Lung (tissue), 11 donors: ENCODE measurements at regions not wholly inside any gene's neighbourhood (a gene's known extent, or its start where the extent isn't known, plus 50 kb on each side); places are given as distances from the start of the nearest gene placed in this dataset.
A peak's percentile ranks its signal among the peaks of the same experiment; 100 is the strongest.

Source experiments
- ATAC-seq: fragments of 200-7000 bp; cut with Tn5 transposase; one replicate; pipeline ENCODE4 v1.9.1; 2020; ENCODE audit warnings: moderate number of reproducible peaks; ENCODE audit not compliant: insufficient read depth, low FRiP score
- DNase-seq, 3 donors: peaks; one replicate each; pipeline ENCODE4 v3.0.0-alpha.2; 2013 to 2017
- H3K27ac ChIP-seq, 2 donors: one replicate each; pipeline ENCODE4 v1.5.1; 2013; ENCODE audit warnings: mild to moderate bottlenecking in 2 of 2, moderate library complexity in 2 of 2, control low read depth in 1 of 2, inconsistent platforms in 1 of 2, low read depth in 1 of 2, low read length in 1 of 2
- H3K27me3 ChIP-seq, 3 donors: one replicate each; pipeline ENCODE4 v1.5.1; 2013; ENCODE audit warnings: low read length in 2 of 3; ENCODE audit not compliant: control insufficient read depth in 3 of 3, insufficient read depth in 3 of 3
- H3K36me3 ChIP-seq, 4 donors: one replicate each; pipeline ENCODE4 v1.5.1; 2013; ENCODE audit warnings: low read length in 4 of 4, mild to moderate bottlenecking in 1 of 4, moderate library complexity in 1 of 4; ENCODE audit not compliant: control insufficient read depth in 4 of 4, insufficient read depth in 4 of 4
- H3K4me1 ChIP-seq, 5 donors: one replicate each; pipeline ENCODE4 v1.5.1; 2013; ENCODE audit warnings: low read length in 5 of 5, mild to moderate bottlenecking in 2 of 5, moderate library complexity in 1 of 5; ENCODE audit not compliant: control insufficient read depth in 5 of 5, insufficient read depth in 5 of 5
- H3K4me3 ChIP-seq: one replicate; pipeline ENCODE4 v1.5.1; 2013; ENCODE audit warnings: mild to moderate bottlenecking, control low read depth, moderate library complexity
- H3K9ac ChIP-seq, 2 donors: one replicate each; pipeline ENCODE4 v1.5.1; 2013; ENCODE audit warnings: low read length in 2 of 2, control low read depth in 1 of 2; ENCODE audit not compliant: insufficient read depth in 1 of 2
- H3K9me3 ChIP-seq, 4 donors: one replicate each; pipeline ENCODE4 v1.5.1; 2013; ENCODE audit warnings: low read length in 3 of 4, mild to moderate bottlenecking in 1 of 4, moderate library complexity in 1 of 4; ENCODE audit not compliant: control insufficient read depth in 4 of 4, insufficient read depth in 3 of 4
- CTCF ChIP-seq: IDR thresholded peaks from 2 replicates; pipeline ENCODE4 v1.5.1; 2012; ENCODE audit warnings: mild to moderate bottlenecking; ENCODE audit errors: control extremely low read depth, extremely low read depth
- WGBS, 2 donors: extraction: QIAGEN DNeasy Blood & Tissue Kit; methylation state at CpG; one replicate each; pipeline ENCODE4 v1.1.7; 2013; 5-methylcytosine and 5-hydroxymethylcytosine counted together
- donor health status: control.
- donor health status: control.
- donor health status: Bipolar disorder and iron deficiency.
- donor health status: healthy.
- donor health status: DM: yes; HTN: yes; CAD: no.

GRCh38 chr16:82379551-82379950 lies 209.5 kb upstream of the MPHOSPH6 start:
- Histone ChIP-seq H3K9me3 (peaks cover 0 to 3% (median 1%) of the 10 kb centered on the region in 4 donors), H3K4me1 (no peaks in the 10 kb centered on the region), H3K4me3 (no peak overlapping the region), H3K27ac (no peak overlapping the region), H3K27me3 (no peaks in the 10 kb centered on the region), H3K36me3 (no peaks in the 10 kb centered on the region), H3K9ac (no peak overlapping the region)
- DNase-seq (no peak), ATAC-seq (no peak)
- 93 to 94% methylated on average over 5 of the region's 5 CpGs for WGBS, 2 donors
- TF ChIP-seq CTCF, result no peak

GRCh38 chr16:82373976-82374375 lies 204.0 kb upstream of the MPHOSPH6 start:
- Histone ChIP-seq H3K27ac (no peak overlapping the region), H3K4me3 (no peak overlapping the region), H3K9ac (no peak overlapping the region), H3K27me3 (no peaks in the 10 kb centered on the region), H3K36me3 (no peaks in the 10 kb centered on the region), H3K9me3 (no peaks in the 10 kb centered on the region), H3K4me1 (no peaks in the 10 kb centered on the region)
- no peak for TF ChIP-seq CTCF
- no peak for ATAC-seq
- WGBS, 2 donors, result 49 to 68% methylated on average over 2 of the region's 2 CpGs
- DNase-seq, result peak in 2 of 3 donors; percentile 48 to 76

- no peak for DNase-seq
- Histone ChIP-seq H3K9me3 (no peaks in the 10 kb centered on the region), H3K4me3 (no peak overlapping the region), H3K27ac (no peak overlapping the region), H3K4me1 (no peaks in the 10 kb centered on the region), H3K27me3 (no peaks in the 10 kb centered on the region), H3K36me3 (no peaks in the 10 kb centered on the region), H3K9ac (no peak overlapping the region)
- WGBS, 2 donors, result 97 to 100% methylated on average over 1 of the region's 1 CpG
- no peak for ATAC-seq
- TF ChIP-seq CTCF, result no peak
These were observed 200.3 kb upstream of the MPHOSPH6 start for GRCh38 chr16:82370282-82370681.

GRCh38 chr16:82368041-82368440 lies 198.0 kb upstream of the MPHOSPH6 start:
- H3K9ac ChIP-seq, result no peak overlapping the region
- no peak for TF ChIP-seq CTCF
- no peak overlapping the region for H3K4me3 ChIP-seq
- ATAC-seq (no peak), DNase-seq (peak; percentile 59 to 76 (median 65))
- H3K27ac ChIP-seq, result no peak overlapping the region
- H3K4me1 ChIP-seq, result no peaks in the 10 kb centered on the region
- no peaks in the 10 kb centered on the region for H3K9me3 ChIP-seq
- no peaks in the 10 kb centered on the region for H3K36me3 ChIP-seq
- H3K27me3 ChIP-seq, result no peaks in the 10 kb centered on the region
